ENCODE measurements at regions not wholly inside any gene's neighbourhood (a gene's known extent, or its start where the extent isn't known, plus 50 kb on each side); places are given as distances from the start of the nearest gene placed in this dataset.
"Not testable (repeated sequence)": the region's sequence is repeated elsewhere in the genome, so short reads cannot be mapped to it uniquely, and the experiment has no call there.

DNA sequence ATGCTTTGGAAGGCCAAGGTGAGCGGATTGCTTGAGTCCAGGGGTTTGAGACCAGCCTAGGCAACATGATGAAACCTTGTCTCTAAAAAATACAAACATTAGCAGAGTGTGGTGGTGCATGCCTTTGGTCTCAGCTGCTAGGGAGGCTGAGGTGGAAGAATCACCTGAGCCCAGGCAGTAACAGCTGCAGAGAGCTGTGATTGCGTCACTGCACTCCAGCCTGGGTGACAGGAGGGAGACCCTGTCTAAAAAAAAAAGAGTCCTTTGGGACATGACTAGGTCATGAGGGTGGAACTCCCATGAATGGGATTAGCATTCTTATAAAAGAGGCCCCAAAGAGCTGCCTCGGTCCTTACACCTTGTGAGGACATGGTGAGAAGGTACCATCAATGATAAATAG lies 436.0 kb upstream of the NR5A2 start:
- TF ChIP-seq, protein P1, sequence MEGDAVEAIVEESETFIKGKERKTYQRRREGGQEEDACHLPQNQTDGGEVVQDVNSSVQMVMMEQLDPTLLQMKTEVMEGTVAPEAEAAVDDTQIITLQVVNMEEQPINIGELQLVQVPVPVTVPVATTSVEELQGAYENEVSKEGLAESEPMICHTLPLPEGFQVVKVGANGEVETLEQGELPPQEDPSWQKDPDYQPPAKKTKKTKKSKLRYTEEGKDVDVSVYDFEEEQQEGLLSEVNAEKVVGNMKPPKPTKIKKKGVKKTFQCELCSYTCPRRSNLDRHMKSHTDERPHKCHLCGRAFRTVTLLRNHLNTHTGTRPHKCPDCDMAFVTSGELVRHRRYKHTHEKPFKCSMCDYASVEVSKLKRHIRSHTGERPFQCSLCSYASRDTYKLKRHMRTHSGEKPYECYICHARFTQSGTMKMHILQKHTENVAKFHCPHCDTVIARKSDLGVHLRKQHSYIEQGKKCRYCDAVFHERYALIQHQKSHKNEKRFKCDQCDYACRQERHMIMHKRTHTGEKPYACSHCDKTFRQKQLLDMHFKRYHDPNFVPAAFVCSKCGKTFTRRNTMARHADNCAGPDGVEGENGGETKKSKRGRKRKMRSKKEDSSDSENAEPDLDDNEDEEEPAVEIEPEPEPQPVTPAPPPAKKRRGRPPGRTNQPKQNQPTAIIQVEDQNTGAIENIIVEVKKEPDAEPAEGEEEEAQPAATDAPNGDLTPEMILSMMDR (IDR thresholded peaks at IDR 0.05; ENCODE audit: insufficient read depth in 1 of 2, low read depth in 1 of 2, low read length in 1 of 2, severe bottlenecking in 1 of 2, unreplicated experiment in 1 of 2), result no peak
- H3K9me3 ChIP-seq, result no peaks in the 10 kb centered on the region
- no peak overlapping the region for H3K4me3 Mint-ChIP-seq (ENCODE audit: unreplicated experiment)
- ChIA-PET CTCF (no interaction called here), POLR2A (no interaction called here)
- intact Hi-C loops (cut with micrococcal nuclease; ENCODE audit: unreplicated experiment), result no loop called here
- DNase-seq, result no peak
- H3K4me3 ChIP-seq (ENCODE audit: low read depth, low read length), result no peak overlapping the region
- peaks cover 2% of the 10 kb centered on the region for H3K27me3 Mint-ChIP-seq (ENCODE audit: insufficient read depth, unreplicated experiment)
- no TSS peak for BruUV-seq (replicated peaks)
- no peaks in the 10 kb centered on the region for H3K27me3 ChIP-seq (replicated peaks; ENCODE audit: control insufficient read depth, insufficient read depth, low read length)
- H3K27ac Mint-ChIP-seq (ENCODE audit: unreplicated experiment), result no peak overlapping the region
- H3K36me3 ChIP-seq (ENCODE audit: control insufficient read depth, insufficient read depth, low read length), result no peaks in the 10 kb centered on the region
- H3K4me1 ChIP-seq, result no peaks in the 10 kb centered on the region
- H3K9me3 Mint-ChIP-seq (ENCODE audit: unreplicated experiment), result no peaks in the 10 kb centered on the region
- H3K36me3 Mint-ChIP-seq (ENCODE audit: insufficient read depth, unreplicated experiment), result no peaks in the 10 kb centered on the region
- H3K4me1 Mint-ChIP-seq (ENCODE audit: low read depth, unreplicated experiment), result no peaks in the 10 kb centered on the region

DNA sequence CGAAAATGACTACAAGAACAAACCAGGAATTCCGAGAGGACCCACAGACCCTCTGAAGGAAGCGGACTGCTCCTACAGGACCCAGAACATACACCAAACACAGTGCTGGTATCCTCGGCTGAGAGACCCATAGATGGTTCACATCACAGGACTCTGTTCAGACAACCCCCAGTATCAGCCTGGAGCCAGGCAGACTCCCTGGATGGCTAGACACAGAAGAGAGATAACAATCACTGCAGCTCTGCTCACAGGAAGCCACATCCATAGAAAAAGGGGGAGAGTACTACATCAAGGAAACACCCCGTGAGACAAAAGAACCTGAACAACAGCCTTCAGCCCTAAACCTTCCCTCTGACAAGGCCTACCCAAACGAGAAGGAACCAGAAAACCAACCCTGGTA lies 434.0 kb upstream of the NR5A2 start:
- Histone ChIP-seq H3K4me3 (ENCODE audit: low read depth, low read length) (no peak overlapping the region), H3K27me3 (replicated peaks; ENCODE audit: control insufficient read depth, insufficient read depth, low read length) (no peaks in the 10 kb centered on the region), H3K4me1 (no peaks in the 10 kb centered on the region), H3K9me3 (no peaks in the 10 kb centered on the region), H3K36me3 (ENCODE audit: control insufficient read depth, insufficient read depth, low read length) (no peaks in the 10 kb centered on the region)
- ChIA-PET CTCF (no interaction called here), POLR2A (no interaction called here)
- TF ChIP-seq, protein P1 (IDR thresholded peaks at IDR 0.05; ENCODE audit: insufficient read depth in 1 of 2, low read depth in 1 of 2, low read length in 1 of 2, severe bottlenecking in 1 of 2, unreplicated experiment in 1 of 2), result no peak
- no peak for DNase-seq
- H3K9me3 Mint-ChIP-seq (ENCODE audit: unreplicated experiment), result peaks cover 12% of the 10 kb centered on the region
- intact Hi-C loops (cut with micrococcal nuclease; ENCODE audit: unreplicated experiment), result no loop called here
- H3K27ac Mint-ChIP-seq (ENCODE audit: unreplicated experiment), result no peak overlapping the region
- no peak overlapping the region for H3K4me3 Mint-ChIP-seq (ENCODE audit: unreplicated experiment)
- BruUV-seq (replicated peaks), result no TSS peak
- H3K36me3 Mint-ChIP-seq (ENCODE audit: insufficient read depth, unreplicated experiment), result no peaks in the 10 kb centered on the region
- peaks cover 8% of the 10 kb centered on the region for H3K27me3 Mint-ChIP-seq (ENCODE audit: insufficient read depth, unreplicated experiment)
- H3K4me1 Mint-ChIP-seq (ENCODE audit: low read depth, unreplicated experiment), result no peaks in the 10 kb centered on the region

DNA sequence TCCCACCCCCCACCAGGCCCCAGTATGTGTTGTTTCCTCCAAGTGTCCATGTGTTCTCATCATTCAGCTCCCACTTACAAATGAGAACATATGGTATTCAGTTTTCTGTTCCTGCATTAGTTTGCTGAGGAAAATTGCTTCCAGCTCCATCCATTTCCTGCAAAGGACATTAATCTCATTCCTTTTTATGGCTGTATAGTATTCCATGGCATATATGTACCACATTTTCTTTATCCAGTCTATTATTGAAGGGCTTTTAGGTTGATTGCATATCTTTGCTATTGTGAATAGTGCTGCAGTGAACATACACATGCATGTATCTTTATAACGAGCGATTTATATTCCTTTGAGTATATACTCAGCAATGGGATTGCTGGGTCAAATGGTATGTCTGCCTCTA lies 431.1 kb upstream of the NR5A2 start:
- intact Hi-C loops (cut with micrococcal nuclease; ENCODE audit: unreplicated experiment); DNase-seq: not testable (repeated sequence)

DNA sequence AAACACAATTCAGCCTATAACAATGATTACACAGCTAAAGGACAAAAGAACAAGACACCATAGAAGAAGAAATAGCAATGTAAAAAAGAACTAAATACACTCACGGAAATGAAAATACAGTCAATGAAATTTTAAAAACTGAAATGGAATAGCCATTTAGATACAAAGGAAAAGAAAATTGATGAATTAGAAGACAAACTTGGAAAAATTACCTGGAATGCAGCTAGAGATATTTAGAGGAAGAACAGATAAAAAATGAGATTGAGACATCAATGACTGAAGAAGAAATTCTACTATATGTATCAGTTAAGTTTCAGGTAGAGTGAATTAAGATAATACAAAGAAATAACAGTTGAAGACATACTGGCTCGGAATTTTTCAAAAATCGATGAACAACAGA lies 430.4 kb upstream of the NR5A2 start:
- peaks cover 9% of the 10 kb centered on the region for H3K27me3 Mint-ChIP-seq (ENCODE audit: insufficient read depth, unreplicated experiment)
- no peaks in the 10 kb centered on the region for H3K27me3 ChIP-seq (replicated peaks; ENCODE audit: control insufficient read depth, insufficient read depth, low read length)
- H3K4me1 Mint-ChIP-seq (ENCODE audit: low read depth, unreplicated experiment), result no peaks in the 10 kb centered on the region
- ChIA-PET CTCF (no interaction called here), POLR2A (no interaction called here)
- H3K27ac Mint-ChIP-seq (ENCODE audit: unreplicated experiment), result no peak overlapping the region
- H3K4me1 ChIP-seq, result no peaks in the 10 kb centered on the region
- no peak overlapping the region for H3K4me3 ChIP-seq (ENCODE audit: low read depth, low read length)
- no peaks in the 10 kb centered on the region for H3K36me3 Mint-ChIP-seq (ENCODE audit: insufficient read depth, unreplicated experiment)
- no peak for DNase-seq
- H3K4me3 Mint-ChIP-seq (ENCODE audit: unreplicated experiment), result no peak overlapping the region
- TF ChIP-seq, protein P1 (IDR thresholded peaks at IDR 0.05; ENCODE audit: insufficient read depth in 1 of 2, low read depth in 1 of 2, low read length in 1 of 2, severe bottlenecking in 1 of 2, unreplicated experiment in 1 of 2), result no peak
- H3K9me3 ChIP-seq, result no peaks in the 10 kb centered on the region
- H3K9me3 Mint-ChIP-seq (ENCODE audit: unreplicated experiment), result peaks cover 15% of the 10 kb centered on the region
- H3K36me3 ChIP-seq (ENCODE audit: control insufficient read depth, insufficient read depth, low read length), result no peaks in the 10 kb centered on the region
- BruUV-seq (replicated peaks), result no TSS peak
- intact Hi-C loops (cut with micrococcal nuclease; ENCODE audit: unreplicated experiment), result no loop called here

More for the DNA sequence above, 431.1 kb upstream of the NR5A2 start:
- BruUV-seq (replicated peaks); H3K27ac Mint-ChIP-seq (ENCODE audit: unreplicated experiment); H3K36me3 Mint-ChIP-seq (ENCODE audit: insufficient read depth, unreplicated experiment); H3K4me3 Mint-ChIP-seq (ENCODE audit: unreplicated experiment); POLR2A ChIA-PET; H3K36me3 ChIP-seq (ENCODE audit: control insufficient read depth, insufficient read depth, low read length); CTCF ChIA-PET; H3K4me3 ChIP-seq (ENCODE audit: low read depth, low read length); H3K9me3 ChIP-seq; H3K27me3 Mint-ChIP-seq (ENCODE audit: insufficient read depth, unreplicated experiment); H3K27me3 ChIP-seq (replicated peaks; ENCODE audit: control insufficient read depth, insufficient read depth, low read length); H3K4me1 ChIP-seq; H3K4me1 Mint-ChIP-seq (ENCODE audit: low read depth, unreplicated experiment): not testable (repeated sequence)
- H3K9me3 Mint-ChIP-seq (ENCODE audit: unreplicated experiment), result peaks cover 12% of the 10 kb centered on the region

All from Caco-2 (cell line).